ENCODE measurements at regions not wholly inside any gene's neighbourhood (a gene's known extent, or its start where the extent isn't known, plus 50 kb on each side); places are given as distances from the start of the nearest gene placed in this dataset.

- TF ChIP-seq USF2 (CRISPR knock-in tag; IDR thresholded peaks at IDR 0.05): no peak
- TF ChIP-seq, protein P1, sequence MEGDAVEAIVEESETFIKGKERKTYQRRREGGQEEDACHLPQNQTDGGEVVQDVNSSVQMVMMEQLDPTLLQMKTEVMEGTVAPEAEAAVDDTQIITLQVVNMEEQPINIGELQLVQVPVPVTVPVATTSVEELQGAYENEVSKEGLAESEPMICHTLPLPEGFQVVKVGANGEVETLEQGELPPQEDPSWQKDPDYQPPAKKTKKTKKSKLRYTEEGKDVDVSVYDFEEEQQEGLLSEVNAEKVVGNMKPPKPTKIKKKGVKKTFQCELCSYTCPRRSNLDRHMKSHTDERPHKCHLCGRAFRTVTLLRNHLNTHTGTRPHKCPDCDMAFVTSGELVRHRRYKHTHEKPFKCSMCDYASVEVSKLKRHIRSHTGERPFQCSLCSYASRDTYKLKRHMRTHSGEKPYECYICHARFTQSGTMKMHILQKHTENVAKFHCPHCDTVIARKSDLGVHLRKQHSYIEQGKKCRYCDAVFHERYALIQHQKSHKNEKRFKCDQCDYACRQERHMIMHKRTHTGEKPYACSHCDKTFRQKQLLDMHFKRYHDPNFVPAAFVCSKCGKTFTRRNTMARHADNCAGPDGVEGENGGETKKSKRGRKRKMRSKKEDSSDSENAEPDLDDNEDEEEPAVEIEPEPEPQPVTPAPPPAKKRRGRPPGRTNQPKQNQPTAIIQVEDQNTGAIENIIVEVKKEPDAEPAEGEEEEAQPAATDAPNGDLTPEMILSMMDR (IDR thresholded peaks at IDR 0.05): no peak
- TF ChIP-seq ELF4 (CRISPR knock-in tag; IDR thresholded peaks at IDR 0.05; ENCODE audit: low read depth): no peak
- TF ChIP-seq NR2C2 (CRISPR knock-in tag; IDR thresholded peaks at IDR 0.05): no peak
- no peak for TF ChIP-seq NR3C1 (CRISPR knock-in tag; conservative IDR thresholded peaks at IDR 0.05; ENCODE audit: low read depth)
These were observed 64.0 kb upstream of the PTPRJ start for GRCh38 chr11:47916361-47916841.
